Mesodermal cell (in vitro differentiated cells): ENCODE measurements at regions not wholly inside any gene's neighbourhood (a gene's known extent, or its start where the extent isn't known, plus 50 kb on each side); places are given as distances from the start of the nearest gene placed in this dataset.
A peak's percentile ranks its signal among the peaks of the same experiment; 100 is the strongest.
"Not testable (repeated sequence)": the region's sequence is repeated elsewhere in the genome, so short reads cannot be mapped to it uniquely, and the experiment has no call there.

Source experiments
- H3K27ac ChIP-seq: 2 replicates; pipeline ENCODE4 v1.7.0; 2013; ENCODE audit warnings: mild to moderate bottlenecking, low read depth, low read length, moderate library complexity; ENCODE audit not compliant: severe bottlenecking
- H3K36me3 ChIP-seq: 2 replicates; pipeline ENCODE4 v1.7.1; 2013; ENCODE audit warnings: mild to moderate bottlenecking, low read length, moderate library complexity; ENCODE audit not compliant: control insufficient read depth, insufficient read depth
- H3K4me1 ChIP-seq: one replicate; pipeline ENCODE4 v1.7.1; 2013; ENCODE audit warnings: mild to moderate bottlenecking, low read length; ENCODE audit not compliant: insufficient read depth, control insufficient read depth, poor library complexity, severe bottlenecking
- H3K4me3 ChIP-seq: 2 replicates; pipeline ENCODE4 v1.7.0; 2013; ENCODE audit warnings: low read length, control low read depth, mild to moderate bottlenecking; ENCODE audit not compliant: insufficient read depth, poor library complexity, severe bottlenecking; ENCODE audit errors: extremely low read depth
- H3K9me3 ChIP-seq: 2 replicates; pipeline ENCODE4 v1.7.1; 2013; ENCODE audit warnings: mild to moderate bottlenecking, low read length, moderate library complexity; ENCODE audit not compliant: control insufficient read depth
- WGBS, 2 experiments: methylation state at CpG; one replicate each; pipeline ENCODE4 v1.1.5; 2013; ENCODE audit warnings: missing lambda C conversion rate in 2 of 2; ENCODE audit not compliant: insufficient coverage in 2 of 2; 5-methylcytosine and 5-hydroxymethylcytosine counted together

DNA sequence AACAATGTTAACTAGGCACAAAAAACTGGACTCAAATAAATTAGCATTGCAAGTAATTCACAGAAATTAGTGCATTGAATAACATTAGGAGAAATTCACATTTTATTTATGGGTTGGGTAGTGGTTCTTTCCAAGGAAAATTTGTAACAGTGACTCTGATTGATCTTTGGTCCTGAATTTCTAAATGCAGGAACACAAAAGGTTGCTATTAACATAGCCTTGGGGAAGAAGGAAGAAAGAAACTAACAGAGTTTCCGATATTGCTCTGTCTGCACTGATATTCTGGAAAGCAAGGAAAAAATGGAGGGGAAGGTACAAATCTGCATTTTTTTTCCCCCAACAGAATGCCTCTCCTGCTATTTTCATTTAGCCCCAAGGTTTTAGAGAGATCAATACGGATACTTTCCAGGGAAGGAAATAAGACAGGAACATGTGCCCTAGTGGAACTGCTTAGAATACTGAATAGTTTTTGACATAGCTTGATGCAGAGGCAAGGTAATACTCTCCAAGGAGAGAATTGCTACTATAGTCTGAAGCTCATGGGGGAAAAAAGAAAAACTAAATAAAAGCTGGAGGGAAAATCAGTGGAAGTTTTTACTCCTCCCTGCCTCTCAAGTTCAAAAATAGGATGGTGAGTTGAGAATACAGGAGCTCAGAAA is 490.1 kb downstream of the RAPGEF2 start:
- no peaks in the 10 kb centered on the region for H3K36me3 ChIP-seq
- H3K9me3 ChIP-seq, result no peaks in the 10 kb centered on the region
- H3K27ac ChIP-seq, result no peak overlapping the region
- H3K4me1 ChIP-seq, result no peaks in the 10 kb centered on the region
- no peak overlapping the region for H3K4me3 ChIP-seq
- WGBS, 2 experiments, result 20 to 30% methylated on average over 1 to 2 of the region's 2 CpGs

DNA sequence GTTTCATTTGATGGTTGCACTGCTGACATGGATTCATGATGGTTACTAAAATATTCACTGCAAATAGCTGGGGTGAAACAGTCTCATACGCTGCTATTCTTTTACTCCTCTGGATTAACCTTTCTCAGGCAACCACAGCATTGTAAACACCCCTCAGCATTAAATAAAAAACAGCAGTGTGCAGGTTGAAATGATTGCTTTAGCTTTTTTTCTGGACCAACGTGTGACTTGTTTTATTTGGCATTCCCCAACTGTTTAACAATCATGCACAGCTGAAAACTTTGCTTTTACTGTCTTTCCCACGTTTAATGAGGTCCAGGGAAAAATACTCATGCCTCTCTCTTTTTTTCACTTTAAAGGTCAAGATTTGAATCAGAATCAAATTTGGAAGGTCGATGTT is 490.8 kb downstream of the RAPGEF2 start:
- Histone ChIP-seq H3K27ac (no peak overlapping the region), H3K4me1 (no peaks in the 10 kb centered on the region), H3K36me3 (no peaks in the 10 kb centered on the region), H3K4me3 (no peak overlapping the region), H3K9me3 (no peaks in the 10 kb centered on the region)
- WGBS, 2 experiments, result 49% methylated on average over 3 of the region's 4 CpGs; no CpG with 5 or more reads in 1 of the 2 experiments

DNA sequence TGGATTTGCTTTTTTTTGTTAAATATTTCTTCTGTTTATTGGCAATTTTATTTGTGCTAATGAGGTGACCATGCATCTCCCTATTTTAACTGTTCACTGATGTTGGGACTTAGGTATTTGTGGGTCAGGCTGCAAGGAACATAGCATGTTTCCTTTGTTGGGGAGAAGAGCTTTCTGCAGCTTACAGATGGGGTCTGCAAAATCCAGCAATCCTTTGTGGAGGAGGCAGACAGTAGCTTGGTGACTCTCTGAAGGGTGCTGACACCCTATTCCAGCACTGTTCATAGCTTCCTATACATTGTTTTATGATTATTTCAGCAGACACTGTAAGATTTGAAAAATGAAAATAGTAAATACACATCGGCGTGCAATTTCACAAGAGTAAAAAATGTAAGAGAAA is 491.7 kb downstream of the RAPGEF2 start:
- Histone ChIP-seq H3K27ac (no peak overlapping the region), H3K36me3 (no peaks in the 10 kb centered on the region), H3K9me3 (no peaks in the 10 kb centered on the region), H3K4me3 (no peak overlapping the region), H3K4me1 (no peaks in the 10 kb centered on the region)
- WGBS, 2 experiments, result 80% methylated on average over 1 of the region's 2 CpGs; no CpG with 5 or more reads in 1 of the 2 experiments

DNA sequence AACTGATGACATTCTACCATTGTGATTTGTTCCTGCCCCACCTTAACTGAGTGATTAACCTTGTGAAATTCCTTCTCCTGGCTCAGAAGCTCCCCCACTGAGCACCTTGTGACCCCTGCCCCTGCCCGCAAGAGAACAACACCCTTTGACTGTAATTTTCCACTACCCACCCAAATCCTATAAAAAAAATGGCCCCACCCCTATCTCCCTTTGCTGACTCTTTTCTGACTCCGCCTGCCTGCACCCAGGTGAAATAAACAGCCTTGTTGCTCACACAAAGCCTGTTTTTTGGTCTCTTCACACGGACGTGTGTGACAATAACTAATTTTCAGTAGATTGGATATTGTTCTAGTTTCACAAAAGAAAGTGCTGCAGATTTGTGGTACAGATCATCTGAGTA is 492.2 kb downstream of the RAPGEF2 start:
- not testable (repeated sequence) for H3K36me3 ChIP-seq, H3K27ac ChIP-seq, H3K4me3 ChIP-seq, H3K9me3 ChIP-seq, H3K4me1 ChIP-seq
- WGBS, 2 experiments, result 21 to 57% methylated on average over 2 of the region's 4 CpGs

- Histone ChIP-seq H3K4me1 (no peaks in the 10 kb centered on the region), H3K4me3 (no peak overlapping the region)
- WGBS, 2 experiments, result 71 to 100% methylated on average over 1 of the region's 2 CpGs
Observed at GRCh38 chr4:159598602-159599001, 495.7 kb downstream of the RAPGEF2 start.

GRCh38 chr4:159600061-159600460 is 497.2 kb downstream of the RAPGEF2 start:
- no peaks in the 10 kb centered on the region for H3K9me3 ChIP-seq
- no peaks in the 10 kb centered on the region for H3K4me1 ChIP-seq
- WGBS, 2 experiments, result 80 to 89% methylated on average over 1 of the region's 2 CpGs
- H3K4me3 ChIP-seq, result no peak overlapping the region
- no peak overlapping the region for H3K27ac ChIP-seq
- H3K36me3 ChIP-seq, result no peaks in the 10 kb centered on the region

More at GRCh38 chr4:159598602-159599001, 495.7 kb downstream of the RAPGEF2 start:
- Histone ChIP-seq H3K36me3 (no peaks in the 10 kb centered on the region), H3K9me3 (no peaks in the 10 kb centered on the region), H3K27ac (no peak overlapping the region)

- 78 to 85% methylated on average over 1 of the region's 3 CpGs for WGBS, 2 experiments
- Histone ChIP-seq H3K36me3 (no peaks in the 10 kb centered on the region), H3K27ac (no peak overlapping the region), H3K9me3 (no peaks in the 10 kb centered on the region), H3K4me3 (no peak overlapping the region), H3K4me1 (peaks cover 9% of the 10 kb centered on the region)
Observed at GRCh38 chr4:159604781-159605180, 501.9 kb downstream of the RAPGEF2 start.

- no peak overlapping the region for H3K27ac ChIP-seq
- no peak overlapping the region for H3K4me3 ChIP-seq
- peaks cover 9% of the 10 kb centered on the region for H3K4me1 ChIP-seq
- H3K36me3 ChIP-seq, result no peaks in the 10 kb centered on the region
- no peaks in the 10 kb centered on the region for H3K9me3 ChIP-seq
Observed at GRCh38 chr4:159606835-159607234, 504.0 kb downstream of the RAPGEF2 start.

DNA sequence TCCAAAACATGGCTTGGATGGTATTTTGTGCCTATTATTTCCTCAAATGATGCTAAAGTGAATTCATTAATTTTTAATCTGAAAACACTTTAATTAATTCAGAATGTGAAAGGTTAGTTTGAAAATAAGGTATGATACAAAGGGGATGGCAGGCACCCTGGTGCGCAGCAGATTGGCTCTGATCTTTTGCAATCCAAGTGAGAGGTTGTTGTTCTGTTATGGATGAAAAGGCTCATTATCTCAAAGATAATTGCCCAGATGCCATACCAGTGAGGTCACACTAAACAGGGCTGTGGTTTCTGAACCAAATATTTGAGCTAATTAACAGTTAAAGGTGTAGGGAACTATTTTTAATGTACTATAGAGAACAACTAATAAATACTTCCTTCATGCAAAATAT is 504.9 kb downstream of the RAPGEF2 start:
- peaks cover 9% of the 10 kb centered on the region for H3K4me1 ChIP-seq
- no peaks in the 10 kb centered on the region for H3K36me3 ChIP-seq
- H3K27ac ChIP-seq, result peak overlapping the region; percentile 16
- WGBS, 2 experiments, result no CpG with 5 or more reads among the region's 1 CpG
- no peak overlapping the region for H3K4me3 ChIP-seq
- H3K9me3 ChIP-seq, result no peaks in the 10 kb centered on the region

DNA sequence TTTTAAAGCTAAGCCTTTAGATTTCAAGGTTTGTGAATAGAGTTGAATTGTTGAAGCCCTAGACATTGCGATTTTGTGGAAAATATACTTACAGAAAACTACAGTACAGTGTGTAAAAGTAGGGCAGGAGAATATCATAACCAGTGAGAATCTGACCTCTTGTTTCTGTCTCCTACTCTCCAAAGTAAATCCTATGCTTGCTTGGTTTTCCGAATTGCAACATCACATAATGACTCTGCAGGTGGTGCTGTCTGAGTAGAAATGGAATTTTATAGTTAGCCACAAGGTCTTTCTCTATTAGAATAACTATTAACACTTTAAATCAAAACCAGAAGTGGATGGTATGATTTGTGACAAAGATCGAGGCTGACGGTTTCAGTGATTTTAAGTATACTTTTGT is 505.6 kb downstream of the RAPGEF2 start:
- Histone ChIP-seq H3K4me1 (peaks cover 9% of the 10 kb centered on the region), H3K4me3 (no peak overlapping the region), H3K27ac (no peak overlapping the region), H3K36me3 (no peaks in the 10 kb centered on the region), H3K9me3 (no peaks in the 10 kb centered on the region)
- no CpG with 5 or more reads among the region's 4 CpGs for WGBS, 2 experiments

DNA sequence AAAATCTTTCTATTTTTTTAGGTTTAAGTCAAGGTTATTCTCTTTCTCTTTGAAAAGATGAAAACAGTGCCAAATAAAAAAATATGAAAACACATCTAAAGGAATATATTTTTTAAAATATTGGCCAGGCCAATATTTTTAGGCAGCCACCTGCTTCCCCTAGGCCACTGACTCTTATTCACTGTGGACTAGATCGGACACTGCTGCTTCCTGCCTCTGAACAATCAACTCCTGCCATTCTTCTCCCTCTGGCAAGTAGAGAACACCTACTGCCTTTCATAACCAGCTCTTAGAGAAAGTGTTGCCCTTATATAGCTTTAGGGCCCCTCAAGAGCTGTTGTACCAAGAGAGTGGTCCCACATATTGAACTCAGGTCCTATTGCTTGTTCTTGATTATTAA is 529.2 kb downstream of the RAPGEF2 start:
- H3K9me3 ChIP-seq, result no peaks in the 10 kb centered on the region
- H3K36me3 ChIP-seq, result no peaks in the 10 kb centered on the region
- no peaks in the 10 kb centered on the region for H3K4me1 ChIP-seq
- H3K4me3 ChIP-seq, result no peak overlapping the region
- no peak overlapping the region for H3K27ac ChIP-seq
- 86% methylated on average over 1 of the region's 1 CpG; no CpG with 5 or more reads in 1 of the 2 experiments for WGBS, 2 experiments
